ENCODE measurements at regions not wholly inside any gene's neighbourhood (a gene's known extent, or its start where the extent isn't known, plus 50 kb on each side); places are given as distances from the start of the nearest gene placed in this dataset.

DNA sequence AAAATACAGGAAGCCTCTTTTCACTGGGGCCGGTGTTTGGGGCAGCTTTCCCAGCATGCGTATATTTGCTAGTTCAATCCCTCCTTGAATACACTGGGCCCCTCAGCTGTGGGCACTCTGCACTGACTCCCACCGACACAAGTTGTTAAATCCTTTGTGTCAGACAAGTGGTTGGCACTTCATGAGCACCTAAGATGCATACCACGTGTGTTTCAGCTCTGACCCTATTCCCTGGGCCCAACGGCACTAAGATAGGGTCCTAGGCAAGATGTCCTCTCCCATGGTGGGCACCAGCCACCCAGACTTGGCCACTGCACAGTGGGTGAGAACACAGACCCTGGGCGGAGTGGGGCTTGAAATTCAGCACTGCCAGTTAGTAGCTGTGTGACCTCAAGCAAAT is 173.8 kb downstream of the BCL11B start:
- no TSS peak for BruUV-seq (replicated peaks)
- no peak for TF ChIP-seq MAX (IDR thresholded peaks at IDR 0.05; ENCODE audit: insufficient read depth, insufficient read length)
- no peak for TF ChIP-seq CTCF (IDR thresholded peaks at IDR 0.05; ENCODE audit: extremely low read depth in 1 of 2, insufficient read depth in 1 of 2, low read depth in 1 of 2, low read length in 2 of 2)
- no peak for TF ChIP-seq JUN (IDR thresholded peaks at IDR 0.05; ENCODE audit: borderline replicate concordance, insufficient read depth, insufficient read length, low read depth)
- TF ChIP-seq POLR2A (IDR thresholded peaks at IDR 0.05; ENCODE audit: low read depth, low read length) = no peak
- no peak for TF ChIP-seq EZH2 (IDR thresholded peaks at IDR 0.05; ENCODE audit: borderline replicate concordance, low read depth, low read length, severe bottlenecking)
- TF ChIP-seq MYC (IDR thresholded peaks at IDR 0.05; ENCODE audit: low read depth, low read length) = no peak
- TF ChIP-seq FOS (IDR thresholded peaks at IDR 0.05; ENCODE audit: borderline replicate concordance, insufficient read depth, low read length) = no peak
- TF ChIP-seq GATA2 (IDR thresholded peaks at IDR 0.05; ENCODE audit: insufficient read depth, insufficient read length, low read depth, low read length) = no peak
- TF ChIP-seq POLR2AphosphoS5 (IDR thresholded peaks at IDR 0.05; ENCODE audit: insufficient read depth, low read depth, low read length) = no peak
- POLR2A ChIA-PET = no interaction called here
- CTCF ChIA-PET = no interaction called here
- H3K27ac ChIP-seq (ENCODE audit: insufficient read depth, low read depth, low read length) = no peak overlapping the region
- dilution Hi-C loops (cut with MboI; ENCODE audit: extremely low pct_ligation_motif_present, low sequenced_read_pairs) = no loop called here
- H3K27me3 ChIP-seq (ENCODE audit: control insufficient read depth in 2 of 2, insufficient read depth in 2 of 2, low read length in 2 of 2) = no peaks in the 10 kb centered on the region
- FAIRE-seq (no peak), DNase-seq (ENCODE audit: low read depth, low spot score) (no peak)
- no peaks in the 10 kb centered on the region for H3K4me1 ChIP-seq (ENCODE audit: control insufficient read depth, extremely low read depth, insufficient read depth, low read length)
- no peaks in the 10 kb centered on the region for H3K79me2 ChIP-seq (ENCODE audit: control insufficient read depth, insufficient read depth, low read length)
- no peaks in the 10 kb centered on the region for H4K20me1 ChIP-seq (replicated peaks; ENCODE audit: control insufficient read depth, extremely low read depth, insufficient read depth, low read length)
- H3K9me1 ChIP-seq (replicated peaks; ENCODE audit: control insufficient read depth, extremely low read depth, insufficient read depth, low read length) = no peaks in the 10 kb centered on the region
- H3K36me3 ChIP-seq (ENCODE audit: control insufficient read depth in 2 of 2, extremely low read depth in 1 of 2, insufficient read depth in 2 of 2, low read length in 2 of 2) = no peaks in the 10 kb centered on the region
- H3K9me3 ChIP-seq (replicated peaks; ENCODE audit: control insufficient read depth, insufficient read depth, low read length) = peaks cover 2% of the 10 kb centered on the region
- H3K4me2 ChIP-seq (ENCODE audit: insufficient read depth, low read length) = no peak overlapping the region
- no peak overlapping the region for H2AFZ ChIP-seq (ENCODE audit: low read depth, low read length)
- no peak overlapping the region for H3K9ac ChIP-seq (replicated peaks; ENCODE audit: extremely low read depth, insufficient read depth, low read length)
- intact Hi-C loops (cut with micrococcal nuclease) = no loop called here
- no peak overlapping the region for H3K4me3 ChIP-seq (replicated peaks in 1 of 3; ENCODE audit: insufficient read depth in 1 of 3, low read depth in 1 of 3, low read length in 3 of 3)
